ENCODE measurements at regions not wholly inside any gene's neighbourhood (a gene's known extent, or its start where the extent isn't known, plus 50 kb on each side); places are given as distances from the start of the nearest gene placed in this dataset.

GRCh38 chr2:234219046-234219310, 168.5 kb downstream of the SPP2 start:
- TF ChIP-seq CTCF (conservative IDR thresholded peaks at IDR 0.05; ENCODE audit: low read depth in 2 of 2) (no peak), CREB1 (CRISPR knock-in tag; IDR thresholded peaks at IDR 0.05; ENCODE audit: low read depth) (no peak), REST (IDR thresholded peaks at IDR 0.05; ENCODE audit: unreplicated experiment) (no peak), POLR2AphosphoS5 (IDR thresholded peaks at IDR 0.05; ENCODE audit: low read depth) (no peak), EZH2 (IDR thresholded peaks at IDR 0.05; ENCODE audit: low read depth, unreplicated experiment) (no peak), STAT1 (IDR thresholded peaks at IDR 0.05; ENCODE audit: unreplicated experiment) (no peak), EZH2phosphoT487 (IDR thresholded peaks at IDR 0.05; ENCODE audit: unreplicated experiment) (no peak), ZNF331 (CRISPR knock-in tag; IDR thresholded peaks at IDR 0.05; ENCODE audit: low read depth) (no peak)
